Common myeloid progenitor, CD34-positive (primary cell): ENCODE measurements at regions not wholly inside any gene's neighbourhood (a gene's known extent, or its start where the extent isn't known, plus 50 kb on each side); places are given as distances from the start of the nearest gene placed in this dataset.

Experiments
- CTCF ChIA-PET: fragments of 350-600 bp; sonication (Branson Sonifier 250); formaldehyde crosslinking; loops from one replicate; lab custom pipeline; 2021; ENCODE audit warnings: antibody characterized with exemption; lab: Charles Lee
- POLR2A ChIA-PET: fragments of 350-600 bp; sonication (Branson Sonifier 250); formaldehyde crosslinking; loops from one replicate; lab custom pipeline; 2021; ENCODE audit warnings: antibody characterized with exemption; lab: Charles Lee
- DNase-seq, 3 donors: peaks; one replicate each; pipeline versions ENCODE4 v3.0.0 to v3.0.0-alpha.2; 2013
- H3K27ac ChIP-seq, 2 experiments: 1 replicate in 1 of 2; 2 replicates in 1 of 2; pipeline ENCODE4 v1.7.0; 2013; ENCODE audit warnings: inconsistent platforms in 2 of 2, low read length in 2 of 2, mild to moderate bottlenecking in 2 of 2, low read depth in 1 of 2, moderate library complexity in 1 of 2; ENCODE audit not compliant: severe bottlenecking in 2 of 2, insufficient read depth in 1 of 2, poor library complexity in 1 of 2
- H3K27me3 ChIP-seq, 5 experiments: replicated peaks in 2 of 5; 1 replicate in 3 of 5; 2 replicates in 2 of 5; pipeline versions ENCODE4 v1.6.1 to v1.7.0; 2013; ENCODE audit warnings: low read length in 4 of 5, mild to moderate bottlenecking in 2 of 5, moderate library complexity in 2 of 5, inconsistent platforms in 1 of 5; ENCODE audit not compliant: insufficient read depth in 5 of 5, control insufficient read depth in 4 of 5
- H3K36me3 ChIP-seq, 4 experiments: 1 replicate in 2 of 4; 2 replicates in 2 of 4; pipeline versions ENCODE4 v1.6.1 to v1.7.0; 2013; ENCODE audit warnings: low read length in 3 of 4, control low read depth in 1 of 4, mild to moderate bottlenecking in 1 of 4; ENCODE audit not compliant: control insufficient read depth in 4 of 4, insufficient read depth in 4 of 4
- H3K4me1 ChIP-seq, 4 experiments: 1 replicate in 3 of 4; 2 replicates in 1 of 4; pipeline versions ENCODE4 v1.6.1 to v1.7.1; 2013; ENCODE audit warnings: low read length in 3 of 4, mild to moderate bottlenecking in 3 of 4, control low read depth in 1 of 4, inconsistent platforms in 1 of 4, moderate library complexity in 1 of 4; ENCODE audit not compliant: control insufficient read depth in 4 of 4, insufficient read depth in 4 of 4; ENCODE audit errors: control extremely low read depth in 1 of 4
- H3K4me3 ChIP-seq, 7 experiments: 1 replicate in 4 of 7; 2 replicates in 3 of 7; pipeline versions ENCODE4 v1.5.1 to v1.7.0; 2013; ENCODE audit warnings: mild to moderate bottlenecking in 7 of 7, low read length in 6 of 7, moderate library complexity in 6 of 7, inconsistent platforms in 2 of 7, low read depth in 2 of 7, control low read depth in 1 of 7; ENCODE audit not compliant: insufficient read depth in 4 of 7, control insufficient read depth in 1 of 7; ENCODE audit errors: extremely low read depth in 1 of 7
- H3K9me3 ChIP-seq, 5 experiments: 1 replicate in 4 of 5; 2 replicates in 1 of 5; pipeline versions ENCODE4 v1.6.1 to v1.7.1; 2013; ENCODE audit warnings: low read length in 4 of 5, mild to moderate bottlenecking in 2 of 5, inconsistent platforms in 1 of 5, low read depth in 1 of 5, moderate library complexity in 1 of 5; ENCODE audit not compliant: control insufficient read depth in 4 of 5, insufficient read depth in 2 of 5; ENCODE audit errors: control extremely low read depth in 1 of 5
- WGBS: methylation state at CpG from one replicate; pipeline ENCODE4 v1.1.5; 2013; ENCODE audit not compliant: insufficient coverage; 5-methylcytosine and 5-hydroxymethylcytosine counted together

GRCh38 chr17:6936370-6937028 is 59.4 kb upstream of the ALOX12 start:
- peaks cover 0 to 7% (median 2%) of the 10 kb centered on the region in 4 experiments for H3K4me1 ChIP-seq
- DNase-seq, result peak in 2 of 3 donors; percentile 42 to 53
- ChIA-PET POLR2A (no interaction called here), CTCF (interaction anchor here (5.1 kb wide), 1 partner anchor 22 kb away, joined by 20 read pairs; no protein-coding TSS in a partner anchor)
- H3K9me3 ChIP-seq, result peaks cover 0 to 4% (median 0%) of the 10 kb centered on the region in 5 experiments
- peak overlapping the region in 4 of 7 experiments; percentile 14 to 36 (median 24) for H3K4me3 ChIP-seq
- 84% methylated on average over 6 of the region's 8 CpGs for WGBS
- no peaks in the 10 kb centered on the region for H3K27me3 ChIP-seq
- no peaks in the 10 kb centered on the region for H3K36me3 ChIP-seq
- H3K27ac ChIP-seq, result peak overlapping the region in 1 of 2 experiments; percentile 59

GRCh38 chr17:6938637-6939036 is 57.2 kb upstream of the ALOX12 start:
- CTCF ChIA-PET, result interaction anchor here (1.3 kb wide), 2 partner anchors 10 to 66 kb away, joined by 4 read pairs; no protein-coding TSS in a partner anchor

GRCh38 chr17:6940186-6940649 is 55.6 kb upstream of the ALOX12 start:
- no peak overlapping the region for H3K4me3 ChIP-seq
- H3K4me1 ChIP-seq, result peaks cover 0 to 10% (median 2%) of the 10 kb centered on the region in 4 experiments
- H3K27me3 ChIP-seq, result no peaks in the 10 kb centered on the region
- ChIA-PET POLR2A (no interaction called here), CTCF (no interaction called here)
- no peak for DNase-seq
- peak overlapping the region in 1 of 2 experiments; percentile 49 for H3K27ac ChIP-seq
- H3K9me3 ChIP-seq, result no peaks in the 10 kb centered on the region
- no peaks in the 10 kb centered on the region for H3K36me3 ChIP-seq
- WGBS, result 88% methylated on average over 4 of the region's 7 CpGs

More at GRCh38 chr17:6938637-6939036, 57.2 kb upstream of the ALOX12 start:
- Histone ChIP-seq H3K4me3 (no peak overlapping the region), H3K9me3 (no peaks in the 10 kb centered on the region), H3K4me1 (peaks cover 0 to 10% (median 2%) of the 10 kb centered on the region in 4 experiments), H3K27me3 (no peaks in the 10 kb centered on the region), H3K27ac (peak overlapping the region in 1 of 2 experiments; percentile 2), H3K36me3 (no peaks in the 10 kb centered on the region)
- peak in 2 of 3 donors; percentile 34 to 58 for DNase-seq
- WGBS, result 66% methylated on average over 2 of the region's 3 CpGs
- POLR2A ChIA-PET, result no interaction called here

GRCh38 chr17:6941989-6942388 is 53.9 kb upstream of the ALOX12 start:
- H3K4me1 ChIP-seq, result peaks cover 0 to 10% (median 2%) of the 10 kb centered on the region in 4 experiments
- ChIA-PET POLR2A (no interaction called here), CTCF (no interaction called here)
- DNase-seq, result no peak
- no peak overlapping the region for H3K27ac ChIP-seq
- H3K36me3 ChIP-seq, result no peaks in the 10 kb centered on the region
- no peaks in the 10 kb centered on the region for H3K9me3 ChIP-seq
- no peak overlapping the region for H3K4me3 ChIP-seq
- no peaks in the 10 kb centered on the region for H3K27me3 ChIP-seq
- WGBS, result 96% methylated on average over 4 of the region's 5 CpGs

- Histone ChIP-seq H3K9me3 (no peaks in the 10 kb centered on the region), H3K4me3 (no peak overlapping the region), H3K4me1 (peaks cover 5 to 17% (median 6%) of the 10 kb centered on the region in 4 experiments), H3K36me3 (no peaks in the 10 kb centered on the region), H3K27ac (no peak overlapping the region), H3K27me3 (no peaks in the 10 kb centered on the region)
- DNase-seq, result no peak
- POLR2A ChIA-PET, result no interaction called here
- CTCF ChIA-PET, result no interaction called here
- 87% methylated on average over 3 of the region's 4 CpGs for WGBS
These were observed 52.4 kb upstream of the ALOX12 start for GRCh38 chr17:6943406-6943805.
